ENCODE measurements at regions not wholly inside any gene's neighbourhood (a gene's known extent, or its start where the extent isn't known, plus 50 kb on each side); places are given as distances from the start of the nearest gene placed in this dataset.

DNA sequence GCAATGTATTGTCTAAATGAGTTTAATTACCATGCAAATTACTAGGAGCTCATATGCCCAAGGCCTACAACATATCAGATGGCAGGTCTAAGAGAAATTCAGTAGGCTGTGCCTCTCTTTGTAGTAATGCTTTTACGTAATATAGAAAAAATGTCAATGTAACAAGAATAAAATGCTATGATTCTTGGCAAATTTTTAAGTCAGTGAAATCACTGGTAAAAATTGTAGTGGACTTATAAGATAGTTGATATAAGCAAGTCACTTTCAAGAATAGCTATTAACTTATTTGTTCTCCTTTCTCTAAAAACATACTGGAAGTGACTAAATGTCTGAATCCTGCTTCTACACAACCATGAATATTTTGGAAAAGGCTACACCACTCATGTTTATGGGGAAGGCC is 707.8 kb downstream of the TUSC7 start:
- DNase-seq: no peak

DNA sequence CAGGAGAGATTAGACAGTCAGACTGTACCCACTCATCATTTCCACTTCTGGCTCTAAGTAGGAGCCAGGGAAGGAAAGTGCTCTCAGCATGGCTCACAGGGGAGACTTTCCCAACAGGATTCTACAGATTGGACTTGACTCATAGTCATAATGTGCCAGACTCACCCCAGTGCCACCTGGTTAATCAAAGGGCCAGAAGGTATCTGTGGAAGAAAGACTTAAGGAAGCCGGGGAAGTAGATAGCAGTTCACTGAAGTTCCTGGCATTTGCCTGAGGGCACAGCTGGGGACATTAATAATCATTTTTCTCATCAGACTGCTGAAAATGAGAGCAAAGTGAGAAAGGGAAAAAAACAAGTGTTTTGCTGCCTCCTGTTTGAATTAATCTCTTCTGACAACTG is 717.5 kb downstream of the TUSC7 start:
- no peak for DNase-seq

DNA sequence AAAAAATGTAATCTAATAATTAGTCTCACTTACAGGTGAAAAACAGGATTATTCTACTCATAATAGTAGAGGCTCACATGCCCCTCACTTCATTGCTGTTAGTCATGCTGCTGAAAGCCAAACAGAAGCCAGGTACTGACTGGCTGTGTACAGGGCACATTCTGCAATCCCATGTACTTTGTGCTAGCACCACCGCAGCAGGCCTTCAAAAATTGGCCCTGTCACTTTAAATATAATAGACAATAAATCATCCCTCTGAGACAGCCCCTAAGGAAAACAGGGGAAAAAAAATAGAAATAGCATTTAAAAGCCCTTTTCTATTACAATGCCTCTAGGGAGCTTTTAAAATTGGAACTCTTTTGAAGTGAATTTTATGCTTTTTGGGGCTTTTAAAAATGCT is 723.8 kb downstream of the TUSC7 start:
- DNase-seq: no peak

DNA sequence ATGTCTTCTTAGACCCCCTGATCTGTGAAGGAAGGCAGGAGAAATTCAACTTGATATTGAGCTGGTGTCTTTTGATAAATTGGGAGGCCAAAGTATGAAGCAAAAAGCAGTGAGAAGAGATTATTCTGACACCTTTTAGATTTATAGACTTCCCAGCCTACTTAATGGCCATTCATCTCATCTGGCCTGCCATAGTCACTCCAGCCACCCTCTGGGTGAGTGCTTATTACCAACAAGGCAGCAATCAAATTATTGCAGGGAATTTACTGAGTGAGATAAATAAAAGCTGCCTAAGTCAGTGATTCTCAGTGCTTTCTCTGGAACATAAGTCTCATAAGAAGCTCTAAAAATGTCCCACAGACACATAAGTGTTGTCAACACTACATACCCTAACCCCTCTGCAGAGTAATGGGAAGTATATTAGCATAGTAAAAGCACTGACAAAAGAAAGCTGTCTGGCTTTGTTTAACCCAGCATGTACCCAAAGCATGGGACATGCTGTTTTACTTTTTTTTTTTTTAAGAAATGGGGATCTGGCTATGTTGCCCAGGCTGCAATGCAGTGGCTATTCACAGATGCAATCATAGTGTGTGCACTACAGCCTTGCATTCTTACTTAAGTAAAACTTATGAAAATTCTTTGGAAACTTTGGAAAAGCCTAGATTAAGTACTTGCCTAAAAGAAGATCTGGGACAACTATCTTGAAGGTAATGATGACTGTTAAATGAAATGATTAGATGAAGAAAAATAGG is 725.3 kb downstream of the TUSC7 start:
- DNase-seq: no peak

DNA sequence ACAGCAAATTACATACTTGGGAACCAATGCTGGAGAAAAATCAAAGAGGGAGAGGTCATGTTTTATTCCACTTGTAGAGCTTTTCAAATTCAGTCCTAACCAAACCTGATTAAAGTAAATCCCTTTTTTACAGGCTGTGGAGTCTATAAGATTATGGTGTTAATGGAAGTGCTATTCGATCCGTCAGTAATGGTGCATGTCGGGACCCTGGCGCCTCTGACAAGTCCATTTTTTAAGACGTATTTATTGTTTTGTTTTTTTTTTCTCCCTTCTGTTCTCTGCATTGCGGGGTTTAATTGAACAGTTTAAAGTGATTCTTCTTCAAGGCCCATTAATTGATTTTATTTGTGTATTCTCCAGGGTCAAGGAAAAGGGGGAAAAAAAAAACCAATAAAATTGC is 725.9 kb downstream of the TUSC7 start:
- DNase-seq: no peak

DNA sequence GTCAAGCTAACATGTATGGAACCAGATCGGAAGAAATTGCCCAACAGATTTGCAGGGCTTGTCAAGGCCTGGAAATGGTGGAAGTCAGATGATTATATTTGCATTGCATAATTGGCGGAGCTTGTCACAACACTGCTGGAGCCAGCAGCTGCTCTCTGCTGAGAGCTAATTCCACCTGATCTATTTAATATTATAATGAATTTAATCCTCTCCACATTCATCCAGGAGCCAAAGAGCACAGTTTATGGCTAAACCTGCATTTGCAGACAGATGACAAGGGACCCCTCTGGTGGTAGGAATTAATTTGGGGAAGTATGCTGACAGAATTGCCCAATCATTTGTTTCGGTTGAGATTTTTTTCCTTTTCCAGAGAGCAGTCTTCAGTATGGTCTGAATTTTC is 730.2 kb downstream of the TUSC7 start:
- no peak for DNase-seq

DNA sequence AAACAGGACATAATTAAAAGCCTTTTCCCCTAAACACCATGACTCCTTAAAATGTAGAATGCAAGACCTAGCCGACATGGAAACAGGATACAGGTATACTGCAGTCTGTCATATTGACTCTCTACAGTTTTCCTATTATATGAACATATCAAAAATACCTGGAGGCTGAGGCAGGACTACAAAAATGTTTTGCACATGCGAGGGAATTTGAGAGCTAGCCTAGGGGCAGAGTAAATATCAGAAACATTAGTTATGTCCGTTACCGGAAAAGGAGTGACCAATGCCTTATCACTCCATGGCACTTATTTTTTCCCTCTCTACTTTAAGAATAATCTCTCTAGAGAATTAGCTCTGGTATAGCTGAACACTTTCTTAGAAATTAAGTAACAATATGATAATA is 732.3 kb downstream of the TUSC7 start:
- no peak for DNase-seq

DNA sequence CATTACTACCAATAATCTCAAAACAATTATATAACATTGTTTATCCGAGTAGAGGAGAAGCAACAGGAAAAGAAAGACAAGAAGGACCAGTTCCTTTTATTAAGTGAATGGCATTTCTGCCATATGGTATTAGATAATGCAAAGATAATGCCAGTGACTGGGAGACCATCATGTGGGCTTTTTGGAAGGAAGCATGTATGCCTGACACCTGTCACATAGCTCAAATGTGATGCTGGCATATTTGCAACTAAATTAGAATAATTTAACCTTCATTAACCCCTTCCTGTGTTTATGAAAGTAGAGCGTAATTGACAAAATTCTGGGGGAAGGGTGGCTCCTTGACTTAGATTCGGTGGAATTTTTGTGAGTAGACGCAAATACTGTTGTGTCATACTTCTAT is 733.0 kb downstream of the TUSC7 start:
- no peak for DNase-seq

DNA sequence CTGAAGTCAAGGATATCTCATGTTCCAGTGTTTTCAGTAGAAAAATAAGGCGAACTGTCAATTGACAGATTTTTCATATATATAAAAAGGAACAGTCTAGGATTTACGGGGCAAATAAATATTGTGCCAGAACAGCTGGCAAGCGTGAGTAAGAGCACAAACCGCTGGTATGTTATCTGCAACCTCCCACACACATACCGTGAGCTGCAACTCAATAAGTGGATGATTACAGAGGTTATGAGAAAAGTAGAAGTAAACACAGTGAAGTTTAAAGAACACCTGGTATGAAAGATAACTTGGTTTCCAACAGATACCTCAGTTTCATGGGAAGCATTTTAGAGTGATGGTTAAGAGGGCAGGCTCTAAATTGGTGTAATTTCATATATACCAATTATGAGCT is 733.4 kb downstream of the TUSC7 start:
- DNase-seq: no peak

DNA sequence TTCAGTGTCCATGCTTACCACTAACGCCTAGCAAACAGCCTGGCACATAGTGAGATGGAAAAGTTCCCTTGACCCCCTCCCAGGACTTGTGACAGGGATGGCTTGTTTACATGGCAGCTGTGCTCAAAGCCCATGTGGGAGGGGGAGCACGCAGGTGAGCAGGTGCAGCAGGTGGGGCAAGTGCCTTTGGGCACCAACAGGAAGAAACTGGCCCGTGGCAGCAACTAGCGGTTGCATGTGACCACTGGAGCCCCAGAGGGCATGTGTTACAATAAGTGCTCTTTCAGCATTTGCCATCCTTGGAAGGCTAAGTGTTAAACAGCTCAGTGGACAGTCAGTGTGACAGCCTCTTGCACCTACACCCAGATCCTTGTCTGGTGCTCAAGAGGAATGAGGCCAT is 734.6 kb downstream of the TUSC7 start:
- no peak for DNase-seq

DNA sequence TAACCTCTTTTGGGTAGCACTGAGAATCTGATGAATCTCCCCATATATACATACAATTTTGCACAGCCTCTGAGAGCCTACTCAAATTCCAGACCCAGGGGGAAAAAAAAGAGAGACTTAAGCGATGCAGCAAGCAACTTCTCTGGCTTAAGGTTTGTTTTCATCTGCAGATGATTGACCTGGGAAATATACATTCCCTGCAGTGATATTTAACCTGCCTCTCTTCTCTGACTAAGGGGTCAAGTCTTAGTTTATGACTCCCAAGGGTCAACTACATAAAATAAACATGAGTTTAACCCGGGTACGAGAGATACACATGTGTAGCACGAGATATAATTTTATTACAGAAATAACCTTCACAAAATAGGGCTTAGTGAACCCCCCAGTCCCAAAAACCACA is 737.8 kb downstream of the TUSC7 start:
- no peak for DNase-seq

DNA sequence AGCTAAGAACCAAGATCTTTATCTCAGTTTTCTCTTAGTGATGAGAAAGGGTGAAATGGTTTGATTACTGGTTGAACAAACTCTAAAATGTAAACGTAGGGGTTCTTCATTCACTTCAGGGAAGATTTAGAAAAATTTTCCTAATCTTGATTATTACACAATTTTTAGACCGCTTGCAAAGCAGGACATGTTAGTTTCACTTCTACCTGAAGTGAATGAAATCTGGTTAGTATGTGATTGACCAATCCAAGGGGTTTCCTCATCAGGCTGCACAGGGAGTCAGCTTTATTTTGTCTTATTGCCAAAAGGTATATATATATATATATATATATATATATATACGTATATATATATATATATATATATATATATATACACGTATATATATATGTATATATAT is 740.4 kb downstream of the TUSC7 start:
- DNase-seq: no peak

DNA sequence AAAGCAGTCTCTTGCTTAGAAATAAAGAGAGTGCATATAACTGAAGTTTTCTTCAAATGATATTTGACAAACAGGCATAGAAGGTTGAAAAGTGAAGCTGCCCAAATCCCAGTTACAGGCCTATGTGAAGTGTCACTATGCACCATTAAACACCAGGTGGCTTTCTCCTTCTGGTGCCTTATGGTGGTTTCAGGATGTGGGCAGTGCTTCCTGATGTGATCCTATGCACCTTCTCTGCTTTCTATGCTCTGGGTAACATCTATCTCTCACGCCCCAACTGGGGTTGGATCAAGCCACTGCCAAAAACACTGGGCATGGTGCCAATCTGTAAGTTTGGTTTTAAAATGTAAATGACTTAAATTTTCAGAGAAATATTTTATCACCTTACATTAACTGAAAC is 744.7 kb downstream of the TUSC7 start:
- no peak for DNase-seq

DNA sequence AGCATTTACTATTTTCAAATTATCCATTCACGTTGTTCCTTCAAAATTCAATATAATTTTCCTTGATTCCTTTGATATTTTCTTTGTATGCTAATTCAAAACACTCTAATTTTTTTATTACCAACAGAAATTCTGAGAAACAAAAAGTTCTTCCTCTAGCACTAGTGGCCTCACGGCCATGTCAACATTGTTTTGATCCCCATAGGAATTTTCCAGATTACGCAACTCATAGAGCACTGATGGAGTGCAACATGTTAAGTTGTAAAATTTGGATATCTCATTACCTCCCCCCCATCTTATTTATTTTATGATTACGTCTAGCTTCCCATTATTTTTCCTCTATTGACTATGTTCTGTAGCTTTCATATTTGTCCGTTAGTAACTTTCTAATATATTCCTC is 745.3 kb downstream of the TUSC7 start:
- no peak for DNase-seq

DNA sequence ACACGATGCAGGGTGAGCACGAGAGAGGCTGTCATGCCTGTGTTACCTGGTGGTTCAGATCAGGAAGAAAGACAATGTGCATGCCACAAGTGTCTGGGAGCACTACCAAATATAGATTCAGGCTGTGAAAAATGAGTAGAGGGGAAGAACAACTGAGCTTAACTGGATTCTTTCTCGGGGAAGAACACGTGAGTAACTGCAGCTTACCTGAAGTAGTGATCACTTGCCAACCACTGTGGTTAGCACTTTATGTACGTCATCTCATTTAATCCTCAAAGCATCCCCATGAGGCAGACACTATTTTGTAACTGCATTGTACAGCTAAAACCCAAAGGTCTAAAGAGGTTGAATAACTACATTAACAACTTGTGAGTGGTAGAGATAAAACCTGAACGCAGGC is 746.2 kb downstream of the TUSC7 start:
- DNase-seq: no peak

DNA sequence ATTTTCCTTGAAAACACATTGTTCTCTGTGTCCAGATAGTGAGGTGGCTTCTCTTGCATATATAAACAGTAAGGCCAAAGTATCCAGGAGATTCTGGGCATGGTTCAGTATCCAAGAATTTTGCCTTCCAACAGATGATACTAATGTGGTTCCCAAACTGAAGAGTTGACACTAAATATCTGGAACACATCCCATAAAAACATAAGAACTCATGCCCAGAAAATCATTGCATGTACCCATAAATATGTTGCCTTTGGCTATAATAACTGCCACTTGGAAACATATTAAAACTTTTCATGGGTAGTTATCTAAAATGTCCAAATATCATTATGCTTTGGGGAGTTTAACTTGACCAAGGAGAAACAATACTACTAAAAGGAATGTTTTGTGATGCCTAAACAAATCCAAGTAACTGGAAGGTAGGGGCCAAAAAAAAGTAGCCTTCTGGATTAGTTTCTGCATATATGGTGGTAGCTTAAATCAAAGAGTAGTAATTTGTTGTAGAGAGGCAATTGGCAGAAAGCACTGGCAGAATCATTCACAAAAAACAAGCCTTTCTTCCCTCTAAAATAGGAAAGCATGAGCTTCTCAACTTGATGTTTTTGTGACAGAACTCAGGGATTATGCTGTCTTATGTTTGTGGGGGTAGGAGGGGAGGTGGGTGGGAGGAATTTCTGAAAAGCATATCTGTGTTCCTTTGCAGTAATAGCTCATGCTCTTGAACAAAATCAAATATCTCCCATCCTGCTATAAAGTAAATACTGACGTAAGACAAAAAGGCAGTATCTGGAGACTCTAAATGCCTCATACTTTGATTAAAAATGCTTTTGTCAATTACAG is 753.9 kb downstream of the TUSC7 start:
- no peak for DNase-seq

DNA sequence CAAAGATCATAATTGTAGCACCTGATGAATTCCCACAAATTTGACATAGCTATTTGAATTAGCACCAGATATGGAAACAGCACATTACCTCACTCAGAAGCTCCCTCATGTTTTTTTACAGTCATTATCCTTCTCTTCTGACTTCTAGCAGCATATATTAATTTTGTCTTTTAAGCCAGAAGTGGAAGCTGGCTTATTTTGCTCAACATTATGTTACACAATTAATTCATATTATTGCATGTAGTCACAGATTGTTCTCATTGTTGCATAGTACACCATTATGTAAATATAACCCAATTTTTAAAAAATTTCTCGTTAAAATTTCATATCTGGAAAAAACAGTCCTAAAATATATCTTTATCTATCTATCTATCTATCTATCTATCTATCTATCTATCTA is 762.3 kb downstream of the TUSC7 start:
- no peak for DNase-seq

DNA sequence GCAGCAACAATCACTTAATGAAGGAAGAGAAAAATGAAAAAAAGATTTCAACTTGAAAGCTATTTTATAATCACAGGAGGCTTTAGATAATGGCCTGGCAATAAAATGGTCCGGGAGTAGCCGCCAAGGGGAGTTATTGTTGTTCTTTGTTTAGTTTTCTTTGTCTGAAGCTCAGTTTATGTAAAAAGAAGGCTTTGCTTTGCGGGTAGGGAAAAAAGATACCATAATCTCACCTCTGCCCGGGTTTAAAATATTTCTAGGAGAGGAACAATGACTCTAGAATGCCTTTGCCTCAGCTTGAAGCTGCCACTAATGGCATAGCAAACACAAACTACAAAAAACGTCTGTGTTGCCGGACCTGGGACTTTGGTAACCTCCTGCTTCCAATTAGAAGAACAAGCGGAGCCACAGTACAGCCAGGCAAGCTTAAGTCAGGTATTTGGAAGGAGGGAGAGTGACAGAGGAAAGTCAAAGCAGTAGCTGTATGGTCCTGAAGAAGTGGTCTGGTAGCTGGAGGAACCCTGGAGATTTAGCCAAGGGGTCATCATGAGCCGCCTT is 764.5 kb downstream of the TUSC7 start:
- DNase-seq: no peak

DNA sequence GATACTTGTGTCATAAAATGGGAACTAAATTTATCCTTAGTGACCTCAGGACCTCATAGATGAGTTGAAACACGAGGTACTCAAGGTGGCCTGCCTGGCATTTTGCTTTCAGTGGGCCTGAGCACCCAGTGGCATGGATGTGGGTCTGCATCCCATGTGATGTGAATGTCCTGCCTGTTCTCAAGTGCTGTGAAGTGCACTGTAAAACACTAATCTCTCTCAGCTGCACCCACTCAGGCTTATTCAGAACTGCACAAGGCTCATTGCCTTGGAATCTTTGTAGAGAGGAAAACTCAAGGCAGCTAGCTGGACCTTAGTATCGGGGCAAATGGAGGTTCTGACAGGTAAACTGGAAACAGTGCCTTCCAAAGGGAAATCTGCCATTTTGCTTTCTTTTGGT is 767.0 kb downstream of the TUSC7 start:
- no peak for DNase-seq

DNA sequence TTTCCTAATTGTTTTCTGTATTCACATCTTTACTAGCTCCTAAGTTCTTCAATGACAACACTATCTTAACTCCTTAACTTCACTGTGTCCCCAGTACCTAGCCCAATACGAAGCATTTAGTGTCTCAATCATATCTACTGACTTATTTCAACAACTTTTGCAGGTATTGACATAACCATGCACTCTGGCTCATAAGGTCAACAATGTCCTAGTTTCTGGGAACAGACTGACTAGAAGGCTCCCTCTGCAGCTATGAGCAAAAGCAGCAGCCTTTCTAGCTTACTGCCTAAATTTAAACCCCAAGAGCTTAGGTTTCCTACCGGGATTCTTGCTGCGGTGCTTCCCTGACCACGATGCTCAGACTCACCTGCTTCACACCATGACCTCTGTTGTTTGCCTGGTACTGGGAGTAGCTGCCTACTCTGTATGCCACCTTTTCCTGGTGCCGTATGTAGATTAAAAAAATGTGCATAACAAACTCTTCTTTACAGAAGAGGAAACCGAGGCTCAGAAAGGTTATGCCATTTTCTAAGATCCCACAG is 767.7 kb downstream of the TUSC7 start:
- no peak for DNase-seq

DNA sequence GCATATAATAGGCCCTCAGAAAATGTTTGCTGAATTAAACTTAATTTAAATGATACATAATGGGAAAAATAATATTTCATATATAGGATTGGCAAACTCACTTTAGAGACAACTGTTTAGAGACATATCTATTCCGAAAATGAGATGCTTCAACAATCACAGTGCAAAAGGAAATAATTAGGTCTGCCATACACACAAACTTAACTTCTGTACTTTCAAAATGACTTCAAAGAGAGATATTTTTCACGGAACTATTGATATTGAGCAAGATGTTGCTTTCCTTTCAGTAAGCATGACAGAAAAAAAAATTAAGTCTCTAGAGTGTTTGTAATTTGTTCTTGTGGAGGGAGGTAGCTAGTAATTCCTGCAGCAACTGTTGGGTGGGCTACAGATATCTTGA is 769.5 kb downstream of the TUSC7 start:
- DNase-seq: no peak

DNA sequence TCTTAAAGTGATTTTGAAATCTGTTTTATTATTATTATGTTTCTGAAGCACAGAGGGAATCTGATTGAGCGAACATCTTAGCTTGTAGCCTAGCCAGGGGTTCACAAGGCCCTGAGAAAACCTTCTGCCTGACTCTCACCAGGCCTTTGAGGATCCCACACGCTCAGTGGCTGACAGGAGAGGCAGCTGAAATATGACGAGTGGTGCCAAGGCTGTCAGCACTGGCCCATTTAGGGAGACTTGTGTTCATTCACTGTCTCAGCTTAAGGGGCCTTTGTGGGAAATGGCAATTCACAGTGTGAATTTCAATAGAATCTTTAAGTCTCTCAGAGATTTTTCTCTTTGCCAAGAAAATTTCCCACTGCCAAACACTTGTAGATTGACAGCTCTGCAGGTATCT is 770.9 kb downstream of the TUSC7 start:
- DNase-seq: no peak

DNA sequence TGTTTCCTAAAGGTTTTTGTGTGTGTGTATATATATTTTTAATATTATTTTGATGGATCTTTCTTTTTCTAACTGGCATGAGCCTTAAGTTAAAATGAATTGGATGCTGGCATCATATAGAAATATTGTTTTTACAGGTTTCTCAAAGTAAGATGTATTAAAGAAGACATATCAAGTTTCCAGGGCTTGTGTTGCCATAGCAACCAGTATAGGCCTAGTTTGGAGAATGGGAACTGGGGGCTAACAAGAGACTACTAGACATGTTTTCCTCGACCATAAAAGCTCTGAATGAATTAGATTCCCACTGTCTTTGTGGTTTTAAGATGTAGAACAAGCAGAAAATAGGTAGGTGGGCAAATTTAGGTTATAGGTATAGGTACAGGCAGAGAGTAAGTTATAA is 771.4 kb downstream of the TUSC7 start:
- no peak for DNase-seq

DNA sequence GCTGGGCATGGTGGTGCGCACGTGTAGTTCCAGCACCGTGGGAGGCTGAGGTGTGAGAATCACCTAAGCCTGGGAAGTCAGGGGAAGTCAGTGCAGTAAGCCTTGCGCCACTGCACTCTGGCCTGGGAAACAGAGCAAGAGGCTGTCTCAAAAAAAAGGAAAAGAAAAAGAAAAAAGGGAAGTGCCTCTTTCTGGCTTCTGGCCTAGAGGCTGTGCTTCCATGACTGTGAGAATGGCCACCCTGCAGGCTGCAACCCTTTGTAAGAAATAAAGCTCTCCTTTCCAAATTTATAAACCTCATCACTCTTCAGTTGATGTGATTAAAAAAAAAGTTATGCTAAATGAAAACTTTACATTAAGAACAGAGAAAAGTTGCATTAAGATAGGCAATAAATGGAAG is 774.3 kb downstream of the TUSC7 start:
- DNase-seq: no peak

All from NK-92 treated with Interleukin-12 subunit alpha and Interleukin-12 subunit beta, amount 100 ng/mL, for 24 hours (cell line).